ENCODE measurements at regions not wholly inside any gene's neighbourhood (a gene's known extent, or its start where the extent isn't known, plus 50 kb on each side); places are given as distances from the start of the nearest gene placed in this dataset.

DNA sequence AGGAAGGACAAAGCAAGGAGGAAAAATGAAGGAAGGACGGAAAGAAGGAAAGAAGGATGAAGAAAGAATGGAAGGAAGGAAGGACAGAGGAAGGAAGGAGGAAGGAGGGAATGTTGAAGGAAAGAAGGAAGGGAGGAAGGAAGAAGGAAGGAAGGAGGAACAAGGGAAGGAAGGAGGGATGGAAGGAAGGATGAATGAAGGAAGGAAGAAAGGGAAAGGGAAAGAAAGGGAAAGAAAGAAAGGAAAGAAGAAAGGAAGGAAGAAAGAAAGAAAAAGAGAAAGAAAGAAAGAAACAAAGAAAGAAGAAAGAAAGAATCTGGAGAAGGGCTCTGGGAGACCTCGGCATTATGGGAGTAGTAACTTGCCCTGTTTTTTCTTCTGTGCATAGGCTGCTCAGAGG, 70.8 kb upstream of the SHISA3 start (continued):
- TF ChIP-seq, protein P1, sequence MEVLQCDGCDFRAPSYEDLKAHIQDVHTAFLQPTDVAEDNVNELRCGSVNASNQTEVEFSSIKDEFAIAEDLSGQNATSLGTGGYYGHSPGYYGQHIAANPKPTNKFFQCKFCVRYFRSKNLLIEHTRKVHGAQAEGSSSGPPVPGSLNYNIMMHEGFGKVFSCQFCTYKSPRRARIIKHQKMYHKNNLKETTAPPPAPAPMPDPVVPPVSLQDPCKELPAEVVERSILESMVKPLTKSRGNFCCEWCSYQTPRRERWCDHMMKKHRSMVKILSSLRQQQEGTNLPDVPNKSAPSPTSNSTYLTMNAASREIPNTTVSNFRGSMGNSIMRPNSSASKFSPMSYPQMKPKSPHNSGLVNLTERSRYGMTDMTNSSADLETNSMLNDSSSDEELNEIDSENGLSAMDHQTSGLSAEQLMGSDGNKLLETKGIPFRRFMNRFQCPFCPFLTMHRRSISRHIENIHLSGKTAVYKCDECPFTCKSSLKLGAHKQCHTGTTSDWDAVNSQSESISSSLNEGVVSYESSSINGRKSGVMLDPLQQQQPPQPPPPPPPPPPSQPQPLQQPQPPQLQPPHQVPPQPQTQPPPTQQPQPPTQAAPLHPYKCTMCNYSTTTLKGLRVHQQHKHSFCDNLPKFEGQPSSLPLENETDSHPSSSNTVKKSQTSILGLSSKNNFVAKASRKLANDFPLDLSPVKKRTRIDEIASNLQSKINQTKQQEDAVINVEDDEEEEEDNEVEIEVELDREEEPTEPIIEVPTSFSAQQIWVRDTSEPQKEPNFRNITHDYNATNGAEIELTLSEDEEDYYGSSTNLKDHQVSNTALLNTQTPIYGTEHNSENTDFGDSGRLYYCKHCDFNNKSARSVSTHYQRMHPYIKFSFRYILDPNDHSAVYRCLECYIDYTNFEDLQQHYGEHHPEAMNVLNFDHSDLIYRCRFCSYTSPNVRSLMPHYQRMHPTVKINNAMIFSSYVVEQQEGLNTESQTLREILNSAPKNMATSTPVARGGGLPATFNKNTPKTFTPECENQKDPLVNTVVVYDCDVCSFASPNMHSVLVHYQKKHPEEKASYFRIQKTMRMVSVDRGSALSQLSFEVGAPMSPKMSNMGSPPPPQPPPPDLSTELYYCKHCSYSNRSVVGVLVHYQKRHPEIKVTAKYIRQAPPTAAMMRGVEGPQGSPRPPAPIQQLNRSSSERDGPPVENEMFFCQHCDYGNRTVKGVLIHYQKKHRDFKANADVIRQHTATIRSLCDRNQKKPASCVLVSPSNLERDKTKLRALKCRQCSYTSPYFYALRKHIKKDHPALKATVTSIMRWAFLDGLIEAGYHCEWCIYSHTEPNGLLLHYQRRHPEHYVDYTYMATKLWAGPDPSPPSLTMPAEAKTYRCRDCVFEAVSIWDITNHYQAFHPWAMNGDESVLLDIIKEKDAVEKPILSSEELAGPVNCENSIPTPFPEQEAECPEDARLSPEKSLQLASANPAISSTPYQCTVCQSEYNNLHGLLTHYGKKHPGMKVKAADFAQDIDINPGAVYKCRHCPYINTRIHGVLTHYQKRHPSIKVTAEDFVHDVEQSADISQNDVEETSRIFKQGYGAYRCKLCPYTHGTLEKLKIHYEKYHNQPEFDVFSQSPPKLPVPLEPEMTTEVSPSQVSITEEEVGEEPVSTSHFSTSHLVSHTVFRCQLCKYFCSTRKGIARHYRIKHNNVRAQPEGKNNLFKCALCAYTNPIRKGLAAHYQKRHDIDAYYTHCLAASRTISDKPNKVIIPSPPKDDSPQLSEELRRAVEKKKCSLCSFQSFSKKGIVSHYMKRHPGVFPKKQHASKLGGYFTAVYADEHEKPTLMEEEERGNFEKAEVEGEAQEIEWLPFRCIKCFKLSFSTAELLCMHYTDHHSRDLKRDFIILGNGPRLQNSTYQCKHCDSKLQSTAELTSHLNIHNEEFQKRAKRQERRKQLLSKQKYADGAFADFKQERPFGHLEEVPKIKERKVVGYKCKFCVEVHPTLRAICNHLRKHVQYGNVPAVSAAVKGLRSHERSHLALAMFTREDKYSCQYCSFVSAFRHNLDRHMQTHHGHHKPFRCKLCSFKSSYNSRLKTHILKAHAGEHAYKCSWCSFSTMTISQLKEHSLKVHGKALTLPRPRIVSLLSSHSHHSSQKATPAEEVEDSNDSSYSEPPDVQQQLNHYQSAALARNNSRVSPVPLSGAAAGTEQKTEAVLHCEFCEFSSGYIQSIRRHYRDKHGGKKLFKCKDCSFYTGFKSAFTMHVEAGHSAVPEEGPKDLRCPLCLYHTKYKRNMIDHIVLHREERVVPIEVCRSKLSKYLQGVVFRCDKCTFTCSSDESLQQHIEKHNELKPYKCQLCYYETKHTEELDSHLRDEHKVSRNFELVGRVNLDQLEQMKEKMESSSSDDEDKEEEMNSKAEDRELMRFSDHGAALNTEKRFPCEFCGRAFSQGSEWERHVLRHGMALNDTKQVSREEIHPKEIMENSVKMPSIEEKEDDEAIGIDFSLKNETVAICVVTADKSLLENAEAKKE (CRISPR knock-in tag; IDR thresholded peaks at IDR 0.05), result no peak
- TF ChIP-seq STAT1 (IDR thresholded peaks at IDR 0.05; ENCODE audit: unreplicated experiment), result no peak
- TF ChIP-seq, protein P2, sequence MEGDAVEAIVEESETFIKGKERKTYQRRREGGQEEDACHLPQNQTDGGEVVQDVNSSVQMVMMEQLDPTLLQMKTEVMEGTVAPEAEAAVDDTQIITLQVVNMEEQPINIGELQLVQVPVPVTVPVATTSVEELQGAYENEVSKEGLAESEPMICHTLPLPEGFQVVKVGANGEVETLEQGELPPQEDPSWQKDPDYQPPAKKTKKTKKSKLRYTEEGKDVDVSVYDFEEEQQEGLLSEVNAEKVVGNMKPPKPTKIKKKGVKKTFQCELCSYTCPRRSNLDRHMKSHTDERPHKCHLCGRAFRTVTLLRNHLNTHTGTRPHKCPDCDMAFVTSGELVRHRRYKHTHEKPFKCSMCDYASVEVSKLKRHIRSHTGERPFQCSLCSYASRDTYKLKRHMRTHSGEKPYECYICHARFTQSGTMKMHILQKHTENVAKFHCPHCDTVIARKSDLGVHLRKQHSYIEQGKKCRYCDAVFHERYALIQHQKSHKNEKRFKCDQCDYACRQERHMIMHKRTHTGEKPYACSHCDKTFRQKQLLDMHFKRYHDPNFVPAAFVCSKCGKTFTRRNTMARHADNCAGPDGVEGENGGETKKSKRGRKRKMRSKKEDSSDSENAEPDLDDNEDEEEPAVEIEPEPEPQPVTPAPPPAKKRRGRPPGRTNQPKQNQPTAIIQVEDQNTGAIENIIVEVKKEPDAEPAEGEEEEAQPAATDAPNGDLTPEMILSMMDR (conservative IDR thresholded peaks at IDR 0.05; ENCODE audit: low read depth in 2 of 2), result no peak
- TF ChIP-seq, protein P3, sequence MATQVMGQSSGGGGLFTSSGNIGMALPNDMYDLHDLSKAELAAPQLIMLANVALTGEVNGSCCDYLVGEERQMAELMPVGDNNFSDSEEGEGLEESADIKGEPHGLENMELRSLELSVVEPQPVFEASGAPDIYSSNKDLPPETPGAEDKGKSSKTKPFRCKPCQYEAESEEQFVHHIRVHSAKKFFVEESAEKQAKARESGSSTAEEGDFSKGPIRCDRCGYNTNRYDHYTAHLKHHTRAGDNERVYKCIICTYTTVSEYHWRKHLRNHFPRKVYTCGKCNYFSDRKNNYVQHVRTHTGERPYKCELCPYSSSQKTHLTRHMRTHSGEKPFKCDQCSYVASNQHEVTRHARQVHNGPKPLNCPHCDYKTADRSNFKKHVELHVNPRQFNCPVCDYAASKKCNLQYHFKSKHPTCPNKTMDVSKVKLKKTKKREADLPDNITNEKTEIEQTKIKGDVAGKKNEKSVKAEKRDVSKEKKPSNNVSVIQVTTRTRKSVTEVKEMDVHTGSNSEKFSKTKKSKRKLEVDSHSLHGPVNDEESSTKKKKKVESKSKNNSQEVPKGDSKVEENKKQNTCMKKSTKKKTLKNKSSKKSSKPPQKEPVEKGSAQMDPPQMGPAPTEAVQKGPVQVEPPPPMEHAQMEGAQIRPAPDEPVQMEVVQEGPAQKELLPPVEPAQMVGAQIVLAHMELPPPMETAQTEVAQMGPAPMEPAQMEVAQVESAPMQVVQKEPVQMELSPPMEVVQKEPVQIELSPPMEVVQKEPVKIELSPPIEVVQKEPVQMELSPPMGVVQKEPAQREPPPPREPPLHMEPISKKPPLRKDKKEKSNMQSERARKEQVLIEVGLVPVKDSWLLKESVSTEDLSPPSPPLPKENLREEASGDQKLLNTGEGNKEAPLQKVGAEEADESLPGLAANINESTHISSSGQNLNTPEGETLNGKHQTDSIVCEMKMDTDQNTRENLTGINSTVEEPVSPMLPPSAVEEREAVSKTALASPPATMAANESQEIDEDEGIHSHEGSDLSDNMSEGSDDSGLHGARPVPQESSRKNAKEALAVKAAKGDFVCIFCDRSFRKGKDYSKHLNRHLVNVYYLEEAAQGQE (IDR thresholded peaks at IDR 0.05; ENCODE audit: unreplicated experiment), result no peak
- no peak for TF ChIP-seq EZH2phosphoT487 (IDR thresholded peaks at IDR 0.05; ENCODE audit: unreplicated experiment)
- TF ChIP-seq ZNF331 (CRISPR knock-in tag; IDR thresholded peaks at IDR 0.05; ENCODE audit: low read depth), result no peak
- no peak for TF ChIP-seq EZH2 (IDR thresholded peaks at IDR 0.05; ENCODE audit: low read depth, unreplicated experiment)
- no peak for TF ChIP-seq JUNB (IDR thresholded peaks at IDR 0.05; ENCODE audit: unreplicated experiment)

All from GM23338 (cell line).